ENCODE measurements at regions not wholly inside any gene's neighbourhood (a gene's known extent, or its start where the extent isn't known, plus 50 kb on each side); places are given as distances from the start of the nearest gene placed in this dataset.

GRCh38 chr3:135310317-135310716 lies 515.3 kb downstream of the EPHB1 start:
- intact Hi-C loops (cut with DNase I), result no loop called here
- H3K27me3 ChIP-seq, result no peaks in the 10 kb centered on the region
- H3K9me3 ChIP-seq, result no peaks in the 10 kb centered on the region
- no peaks in the 10 kb centered on the region for H3K4me1 ChIP-seq
- no peak for DNase-seq
- 14 to 39% methylated on average over 4 of the region's 4 CpGs for WGBS, 2 donors
- no peaks in the 10 kb centered on the region for H3K36me3 ChIP-seq
- no peak overlapping the region for H3K27ac ChIP-seq
- H3K4me3 ChIP-seq, result no peak overlapping the region
- TF ChIP-seq, protein P1, sequence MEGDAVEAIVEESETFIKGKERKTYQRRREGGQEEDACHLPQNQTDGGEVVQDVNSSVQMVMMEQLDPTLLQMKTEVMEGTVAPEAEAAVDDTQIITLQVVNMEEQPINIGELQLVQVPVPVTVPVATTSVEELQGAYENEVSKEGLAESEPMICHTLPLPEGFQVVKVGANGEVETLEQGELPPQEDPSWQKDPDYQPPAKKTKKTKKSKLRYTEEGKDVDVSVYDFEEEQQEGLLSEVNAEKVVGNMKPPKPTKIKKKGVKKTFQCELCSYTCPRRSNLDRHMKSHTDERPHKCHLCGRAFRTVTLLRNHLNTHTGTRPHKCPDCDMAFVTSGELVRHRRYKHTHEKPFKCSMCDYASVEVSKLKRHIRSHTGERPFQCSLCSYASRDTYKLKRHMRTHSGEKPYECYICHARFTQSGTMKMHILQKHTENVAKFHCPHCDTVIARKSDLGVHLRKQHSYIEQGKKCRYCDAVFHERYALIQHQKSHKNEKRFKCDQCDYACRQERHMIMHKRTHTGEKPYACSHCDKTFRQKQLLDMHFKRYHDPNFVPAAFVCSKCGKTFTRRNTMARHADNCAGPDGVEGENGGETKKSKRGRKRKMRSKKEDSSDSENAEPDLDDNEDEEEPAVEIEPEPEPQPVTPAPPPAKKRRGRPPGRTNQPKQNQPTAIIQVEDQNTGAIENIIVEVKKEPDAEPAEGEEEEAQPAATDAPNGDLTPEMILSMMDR (IDR thresholded peaks at IDR 0.05), result no peak
- TF ChIP-seq POLR2AphosphoS5 (IDR thresholded peaks at IDR 0.05) (no peak), POLR2A (IDR thresholded peaks at IDR 0.05) (no peak), EP300 (IDR thresholded peaks at IDR 0.05) (no peak)

DNA sequence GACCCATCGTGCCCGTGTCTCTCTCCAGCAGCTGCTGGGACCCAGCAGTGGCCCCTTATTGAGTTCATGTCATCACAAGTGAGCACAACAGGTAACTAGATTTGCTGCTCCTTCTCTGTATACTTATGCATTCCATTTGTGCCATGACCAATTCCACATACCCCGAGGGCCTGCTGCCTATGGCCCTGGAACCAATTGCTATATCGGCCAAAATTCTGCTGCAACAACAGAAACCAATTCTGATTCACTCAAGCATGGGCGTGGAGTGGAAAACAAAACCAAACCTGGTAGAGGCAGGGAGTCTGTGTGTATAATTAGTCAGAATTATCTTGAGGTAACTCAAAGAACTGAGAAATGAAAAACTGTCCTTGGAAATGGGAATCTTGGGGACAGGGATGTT lies 516.6 kb downstream of the EPHB1 start:
- no peak for DNase-seq
- TF ChIP-seq, protein P1 (IDR thresholded peaks at IDR 0.05), result no peak
- TF ChIP-seq EP300 (IDR thresholded peaks at IDR 0.05) (no peak), POLR2A (IDR thresholded peaks at IDR 0.05) (no peak), POLR2AphosphoS5 (IDR thresholded peaks at IDR 0.05) (no peak)
- Histone ChIP-seq H3K27me3 (no peaks in the 10 kb centered on the region), H3K4me1 (no peaks in the 10 kb centered on the region), H3K36me3 (no peaks in the 10 kb centered on the region), H3K27ac (no peak overlapping the region), H3K4me3 (no peak overlapping the region), H3K9me3 (no peaks in the 10 kb centered on the region)
- intact Hi-C loops (cut with DNase I), result no loop called here
- WGBS, 2 donors, result 77 to 83% methylated on average over 5 of the region's 5 CpGs

DNA sequence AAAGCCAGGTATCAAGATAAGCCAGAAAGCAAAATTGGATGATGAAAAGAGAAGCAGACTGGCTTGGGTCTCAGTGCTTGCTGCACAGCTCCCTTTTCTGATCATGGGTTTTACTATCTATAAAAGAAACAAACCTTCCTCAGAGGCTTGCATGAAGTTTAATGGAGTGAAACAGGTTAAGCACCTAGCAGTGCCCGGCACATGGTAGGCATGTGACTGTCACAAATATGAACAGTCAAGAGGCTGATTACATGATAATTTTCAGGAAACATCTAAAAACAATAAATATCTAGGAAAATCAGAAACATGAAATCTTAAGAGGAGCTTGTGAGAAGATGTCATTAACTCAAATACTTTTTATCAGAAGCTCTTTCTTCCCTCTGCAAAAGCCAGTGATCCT lies 519.2 kb downstream of the EPHB1 start:
- no peaks in the 10 kb centered on the region for H3K27me3 ChIP-seq
- H3K4me3 ChIP-seq, result no peak overlapping the region
- no peak for TF ChIP-seq POLR2AphosphoS5 (IDR thresholded peaks at IDR 0.05)
- TF ChIP-seq, protein P1 (IDR thresholded peaks at IDR 0.05), result no peak
- TF ChIP-seq EP300 (IDR thresholded peaks at IDR 0.05), result no peak
- TF ChIP-seq POLR2A (IDR thresholded peaks at IDR 0.05), result no peak
- no peak for DNase-seq
- WGBS, 2 donors, result 70 to 94% methylated on average over 1 of the region's 1 CpG
- no peaks in the 10 kb centered on the region for H3K4me1 ChIP-seq
- intact Hi-C loops (cut with DNase I), result no loop called here
- H3K27ac ChIP-seq, result no peak overlapping the region
- no peaks in the 10 kb centered on the region for H3K9me3 ChIP-seq
- H3K36me3 ChIP-seq, result no peaks in the 10 kb centered on the region

GRCh38 chr3:135324301-135324700 lies 529.2 kb downstream of the EPHB1 start:
- Histone ChIP-seq H3K4me1 (no peaks in the 10 kb centered on the region), H3K27me3 (no peaks in the 10 kb centered on the region), H3K36me3 (no peaks in the 10 kb centered on the region), H3K9me3 (no peaks in the 10 kb centered on the region), H3K27ac (no peak overlapping the region), H3K4me3 (no peak overlapping the region)
- TF ChIP-seq EP300 (IDR thresholded peaks at IDR 0.05) (no peak), POLR2AphosphoS5 (IDR thresholded peaks at IDR 0.05) (no peak), POLR2A (IDR thresholded peaks at IDR 0.05) (no peak)
- TF ChIP-seq, protein P1 (IDR thresholded peaks at IDR 0.05), result no peak
- DNase-seq, result no peak
- WGBS, 2 donors, result 54 to 55% methylated on average over 5 of the region's 5 CpGs
- intact Hi-C loops (cut with DNase I), result no loop called here

DNA sequence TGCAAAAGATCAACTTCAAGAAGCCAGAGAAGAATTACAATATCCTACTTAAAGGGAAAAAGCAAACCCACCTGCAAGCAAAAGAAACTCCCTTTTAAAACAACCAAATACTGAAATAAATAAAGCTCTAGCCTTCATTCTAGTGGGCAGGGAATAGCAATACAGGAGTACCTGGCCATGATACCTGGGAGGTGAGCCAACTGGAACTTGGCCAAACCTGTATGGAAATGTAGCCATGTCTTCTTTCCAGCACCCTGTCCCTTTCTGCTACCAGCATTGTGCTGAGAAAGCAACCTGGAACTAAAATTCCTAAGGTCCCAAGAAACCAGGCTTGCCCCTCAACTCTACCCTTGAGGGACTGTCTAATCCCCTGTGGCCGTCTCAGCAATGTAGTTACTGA lies 530.0 kb downstream of the EPHB1 start:
- Histone ChIP-seq H3K36me3 (no peaks in the 10 kb centered on the region), H3K27ac (no peak overlapping the region), H3K4me1 (no peaks in the 10 kb centered on the region), H3K9me3 (no peaks in the 10 kb centered on the region), H3K4me3 (no peak overlapping the region), H3K27me3 (no peaks in the 10 kb centered on the region)
- TF ChIP-seq, protein P1 (IDR thresholded peaks at IDR 0.05), result no peak
- intact Hi-C loops (cut with DNase I), result no loop called here
- WGBS, 2 donors, result 32 to 66% methylated on average over 1 of the region's 1 CpG
- no peak for DNase-seq

All from sigmoid colon (tissue), 6 donors.